Right lobe of liver (tissue), 4 donors: ENCODE measurements at regions not wholly inside any gene's neighbourhood (a gene's known extent, or its start where the extent isn't known, plus 50 kb on each side); places are given as distances from the start of the nearest gene placed in this dataset.

ENCODE experiments used
- POLR2A ChIP-seq: fragments of 450-650 bp; IDR thresholded peaks from one replicate; pipeline ENCODE4 v1.6.1; 2017; ENCODE audit warnings: antibody characterized with exemption, mild to moderate bottlenecking
- TF ChIP-seq, protein P1 (sequence below), 4 donors: fragments of 200-600 bp in 3 of 4; fragments of 450-650 bp in 1 of 4; IDR thresholded peaks; one replicate each; pipeline versions ENCODE4 v1.5.1 to v1.8.0; 2016 to 2022; ENCODE audit warnings: antibody characterized with exemption in 4 of 4, mild to moderate bottlenecking in 2 of 4
- donor health status: DM: no; HTN: no; CAD: no.
- donor health status: DM: no; HTN: no; CAD: no.
- donor health status: DM: no; HTN: yes; CAD: no.

DNA sequence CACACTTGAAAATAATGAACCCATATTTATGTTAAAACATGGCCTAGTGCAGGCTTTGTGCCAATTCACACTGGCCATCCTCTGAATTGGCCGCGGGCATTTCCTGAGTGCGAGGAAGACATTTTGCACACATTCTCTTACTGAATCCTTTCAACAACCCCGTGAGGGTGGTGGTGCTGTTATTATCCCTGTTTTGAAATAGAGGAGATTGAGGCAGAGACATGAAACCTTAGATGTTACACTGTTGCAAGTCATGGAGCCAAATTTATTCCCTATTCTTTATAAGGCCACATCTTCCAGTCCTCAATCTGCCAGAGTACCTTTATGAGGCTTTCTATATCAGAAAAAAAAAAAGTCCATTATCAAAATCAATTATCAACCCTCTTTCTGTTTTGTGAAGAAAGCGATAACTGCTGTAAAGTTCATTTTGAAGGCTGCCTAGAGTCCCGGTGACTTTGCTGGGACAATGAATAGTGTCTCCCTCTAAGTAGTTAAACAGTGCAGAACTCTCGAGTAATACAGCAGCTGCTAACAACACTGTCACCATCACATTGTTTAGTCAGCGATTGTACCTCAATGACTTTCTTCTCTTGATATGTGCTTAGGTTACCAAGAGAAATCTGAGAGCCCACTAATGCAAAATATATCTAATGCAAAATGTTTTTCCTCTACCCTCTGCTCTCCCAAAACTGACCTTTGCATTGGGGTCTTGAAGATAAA lies 242.3 kb upstream of the PPARGC1A start:
- TF ChIP-seq POLR2A: no peak
- TF ChIP-seq, protein P1, sequence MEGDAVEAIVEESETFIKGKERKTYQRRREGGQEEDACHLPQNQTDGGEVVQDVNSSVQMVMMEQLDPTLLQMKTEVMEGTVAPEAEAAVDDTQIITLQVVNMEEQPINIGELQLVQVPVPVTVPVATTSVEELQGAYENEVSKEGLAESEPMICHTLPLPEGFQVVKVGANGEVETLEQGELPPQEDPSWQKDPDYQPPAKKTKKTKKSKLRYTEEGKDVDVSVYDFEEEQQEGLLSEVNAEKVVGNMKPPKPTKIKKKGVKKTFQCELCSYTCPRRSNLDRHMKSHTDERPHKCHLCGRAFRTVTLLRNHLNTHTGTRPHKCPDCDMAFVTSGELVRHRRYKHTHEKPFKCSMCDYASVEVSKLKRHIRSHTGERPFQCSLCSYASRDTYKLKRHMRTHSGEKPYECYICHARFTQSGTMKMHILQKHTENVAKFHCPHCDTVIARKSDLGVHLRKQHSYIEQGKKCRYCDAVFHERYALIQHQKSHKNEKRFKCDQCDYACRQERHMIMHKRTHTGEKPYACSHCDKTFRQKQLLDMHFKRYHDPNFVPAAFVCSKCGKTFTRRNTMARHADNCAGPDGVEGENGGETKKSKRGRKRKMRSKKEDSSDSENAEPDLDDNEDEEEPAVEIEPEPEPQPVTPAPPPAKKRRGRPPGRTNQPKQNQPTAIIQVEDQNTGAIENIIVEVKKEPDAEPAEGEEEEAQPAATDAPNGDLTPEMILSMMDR (IDR thresholded peaks at IDR 0.05): no peak
